ENCODE measurements at regions not wholly inside any gene's neighbourhood (a gene's known extent, or its start where the extent isn't known, plus 50 kb on each side); places are given as distances from the start of the nearest gene placed in this dataset.

GRCh38 chr4:151882072-151882803 lies 121.4 kb upstream of the GATB start:
- TF ChIP-seq, protein P1, sequence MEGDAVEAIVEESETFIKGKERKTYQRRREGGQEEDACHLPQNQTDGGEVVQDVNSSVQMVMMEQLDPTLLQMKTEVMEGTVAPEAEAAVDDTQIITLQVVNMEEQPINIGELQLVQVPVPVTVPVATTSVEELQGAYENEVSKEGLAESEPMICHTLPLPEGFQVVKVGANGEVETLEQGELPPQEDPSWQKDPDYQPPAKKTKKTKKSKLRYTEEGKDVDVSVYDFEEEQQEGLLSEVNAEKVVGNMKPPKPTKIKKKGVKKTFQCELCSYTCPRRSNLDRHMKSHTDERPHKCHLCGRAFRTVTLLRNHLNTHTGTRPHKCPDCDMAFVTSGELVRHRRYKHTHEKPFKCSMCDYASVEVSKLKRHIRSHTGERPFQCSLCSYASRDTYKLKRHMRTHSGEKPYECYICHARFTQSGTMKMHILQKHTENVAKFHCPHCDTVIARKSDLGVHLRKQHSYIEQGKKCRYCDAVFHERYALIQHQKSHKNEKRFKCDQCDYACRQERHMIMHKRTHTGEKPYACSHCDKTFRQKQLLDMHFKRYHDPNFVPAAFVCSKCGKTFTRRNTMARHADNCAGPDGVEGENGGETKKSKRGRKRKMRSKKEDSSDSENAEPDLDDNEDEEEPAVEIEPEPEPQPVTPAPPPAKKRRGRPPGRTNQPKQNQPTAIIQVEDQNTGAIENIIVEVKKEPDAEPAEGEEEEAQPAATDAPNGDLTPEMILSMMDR (IDR thresholded peaks at IDR 0.05): no peak
- no peak for TF ChIP-seq POLR2A (IDR thresholded peaks at IDR 0.05)

Data from esophagus squamous epithelium (tissue), 4 donors.